GM18505 (cell line): ENCODE measurements at regions not wholly inside any gene's neighbourhood (a gene's known extent, or its start where the extent isn't known, plus 50 kb on each side); places are given as distances from the start of the nearest gene placed in this dataset.
"Not testable (repeated sequence)": the region's sequence is repeated elsewhere in the genome, so short reads cannot be mapped to it uniquely, and the experiment has no call there.

ENCODE experiments used
- ATAC-seq: cut with Tn5 transposase; IDR thresholded peaks from one replicate; pipeline ENCODE4 v1.9.1; 2021; ENCODE audit not compliant: unreplicated experiment
- POLR2A ChIP-seq: IDR thresholded peaks from 4 replicates; pipeline ENCODE4 v1.6.1; 2011; ENCODE audit warnings: borderline replicate concordance; ENCODE audit not compliant: insufficient read depth, insufficient read length; ENCODE audit errors: extremely low read depth

- no peak for TF ChIP-seq POLR2A
- no peak for ATAC-seq
Measured at GRCh38 chr3:127041264-127041820, 58.4 kb downstream of the PLXNA1 start.

- no peak for ATAC-seq
Measured at GRCh38 chr3:127041933-127042332, 59.0 kb downstream of the PLXNA1 start.

GRCh38 chr3:127042634-127043033, 59.7 kb downstream of the PLXNA1 start:
- no peak for TF ChIP-seq POLR2A
- ATAC-seq = no peak

More at GRCh38 chr3:127041933-127042332, 59.0 kb downstream of the PLXNA1 start:
- TF ChIP-seq POLR2A = no peak

- ATAC-seq = no peak
- no peak for TF ChIP-seq POLR2A
Measured at GRCh38 chr3:127043041-127043641, 60.2 kb downstream of the PLXNA1 start.

GRCh38 chr3:127043731-127044510, 61.0 kb downstream of the PLXNA1 start:
- ATAC-seq = no peak
- no peak for TF ChIP-seq POLR2A

GRCh38 chr3:127044996-127045395, 62.1 kb downstream of the PLXNA1 start:
- no peak for ATAC-seq
- TF ChIP-seq POLR2A = no peak

- no peak for TF ChIP-seq POLR2A
- ATAC-seq = no peak
Measured at GRCh38 chr3:127045435-127046045, 62.6 kb downstream of the PLXNA1 start.

GRCh38 chr3:127046690-127047089, 63.8 kb downstream of the PLXNA1 start:
- not testable (repeated sequence) for ATAC-seq

GRCh38 chr3:127049393-127049792, 66.5 kb downstream of the PLXNA1 start:
- ATAC-seq = no peak
- no peak for TF ChIP-seq POLR2A

GRCh38 chr3:127050733-127051132, 67.8 kb downstream of the PLXNA1 start:
- no peak for TF ChIP-seq POLR2A
- no peak for ATAC-seq

- TF ChIP-seq POLR2A = no peak
- no peak for ATAC-seq
Measured at GRCh38 chr3:127052121-127052561, 69.2 kb downstream of the PLXNA1 start.

GRCh38 chr3:127053026-127053425, 70.1 kb downstream of the PLXNA1 start:
- no peak for TF ChIP-seq POLR2A
- ATAC-seq = no peak

GRCh38 chr3:127053450-127053849, 70.5 kb downstream of the PLXNA1 start:
- no peak for TF ChIP-seq POLR2A

GRCh38 chr3:127053979-127054378, 71.1 kb downstream of the PLXNA1 start:
- no peak for TF ChIP-seq POLR2A
- no peak for ATAC-seq

More at GRCh38 chr3:127053450-127053849, 70.5 kb downstream of the PLXNA1 start:
- ATAC-seq = no peak
